B cell (primary cell): ENCODE measurements at regions not wholly inside any gene's neighbourhood (a gene's known extent, or its start where the extent isn't known, plus 50 kb on each side); places are given as distances from the start of the nearest gene placed in this dataset.

Experiments
- ATAC-seq: fragments of 200-7000 bp; cut with Tn5 transposase; one replicate; pipeline ENCODE4 v1.10.0; 2021; ENCODE audit warnings: low read depth, mild to moderate bottlenecking, moderate number of reproducible peaks, moderate library complexity
- CTCF ChIA-PET: fragments of 350-600 bp; sonication (Branson Sonifier 250); formaldehyde crosslinking; loops from one replicate; lab custom pipeline; 2021; ENCODE audit warnings: antibody characterized with exemption, inconsistent platforms; lab: Charles Lee
- POLR2A ChIA-PET: fragments of 350-600 bp; sonication (Branson Sonifier 250); formaldehyde crosslinking; loops from one replicate; lab custom pipeline; 2021; ENCODE audit warnings: antibody characterized with exemption; lab: Charles Lee
- DNase-seq: peaks from one replicate; pipeline ENCODE4 v3.0.0; 2013
- H2AFZ ChIP-seq: 2 replicates; pipeline ENCODE4 v1.6.1; 2012; ENCODE audit warnings: mild to moderate bottlenecking, low read depth, low read length; ENCODE audit not compliant: insufficient read depth, poor library complexity, severe bottlenecking
- H3K27ac ChIP-seq, 2 donors: 1 replicate in 1 of 2; 2 replicates in 1 of 2; pipeline ENCODE4 v1.5.1; 2012 to 2013; ENCODE audit warnings: low read length in 2 of 2, mild to moderate bottlenecking in 2 of 2, moderate library complexity in 1 of 2
- H3K27me3 ChIP-seq, 4 experiments: fragments of 200-600 bp in 1 of 4; sonication (generic) in 1 of 4; replicated peaks in 1 of 4; 1 replicate in 2 of 4; 2 replicates in 2 of 4; pipeline versions ENCODE4 v1.6.1 to v1.7.0; 2013 to 2016; ENCODE audit warnings: low read length in 3 of 4, mild to moderate bottlenecking in 2 of 4, mixed read lengths in 1 of 4, moderate library complexity in 1 of 4; ENCODE audit not compliant: insufficient read depth in 4 of 4, control insufficient read depth in 3 of 4; ENCODE audit errors: control extremely low read depth in 1 of 4
- H3K36me3 ChIP-seq, 2 experiments: replicated peaks in 1 of 2; 1 replicate in 1 of 2; 2 replicates in 1 of 2; pipeline versions ENCODE4 v1.6.1 to v1.7.1; 2013; ENCODE audit warnings: low read length in 1 of 2; ENCODE audit not compliant: insufficient read depth in 2 of 2, control insufficient read depth in 1 of 2; ENCODE audit errors: control extremely low read depth in 1 of 2, extremely low read depth in 1 of 2
- H3K4me1 ChIP-seq, 2 donors: fragments of 200-600 bp in 1 of 2; sonication (generic) in 1 of 2; 1 replicate in 1 of 2; 2 replicates in 1 of 2; pipeline versions ENCODE4 v1.5.1 to v1.6.1; 2013 to 2017; ENCODE audit warnings: low read length in 2 of 2; ENCODE audit not compliant: control insufficient read depth in 2 of 2, insufficient read depth in 2 of 2
- H3K4me2 ChIP-seq: replicated peaks from 2 replicates; pipeline ENCODE3; 2012; ENCODE audit warnings: mild to moderate bottlenecking, low read depth, low read length; ENCODE audit not compliant: poor library complexity, severe bottlenecking
- H3K4me3 ChIP-seq, 5 experiments: fragments of 200-600 bp in 1 of 5; sonication (generic) in 1 of 5; 1 replicate in 3 of 5; 2 replicates in 2 of 5; pipeline versions ENCODE4 v1.5.1 to v1.7.0; 2011 to 2016; ENCODE audit warnings: low read length in 4 of 5, mild to moderate bottlenecking in 4 of 5, low read depth in 2 of 5, control low read depth in 1 of 5, moderate library complexity in 1 of 5; ENCODE audit not compliant: insufficient read depth in 1 of 5; ENCODE audit errors: control extremely low read depth in 1 of 5, extremely low read depth in 1 of 5
- H3K79me2 ChIP-seq: fragments of 200-600 bp; sonication (generic); one replicate; pipeline ENCODE4 v1.6.0; 2016; ENCODE audit warnings: low read length; ENCODE audit not compliant: control insufficient read depth, insufficient read depth
- H3K9ac ChIP-seq: fragments of 200-600 bp; sonication (generic); 2 replicates; pipeline ENCODE4 v1.6.1; 2017; ENCODE audit warnings: mild to moderate bottlenecking, low read length, moderate library complexity
- H3K9me3 ChIP-seq, 3 donors: one replicate each; pipeline versions ENCODE4 v1.6.1 to v1.7.1; 2013; ENCODE audit warnings: low read length in 2 of 3; ENCODE audit not compliant: control insufficient read depth in 2 of 3, insufficient read depth in 1 of 3; ENCODE audit errors: control extremely low read depth in 1 of 3
- H4K20me1 ChIP-seq: 2 replicates; pipeline ENCODE4 v1.6.0; 2012; ENCODE audit warnings: mild to moderate bottlenecking, low read length; ENCODE audit not compliant: insufficient read depth, control insufficient read depth, poor library complexity, severe bottlenecking
- H3K27ac Mint-ChIP-seq: one replicate; pipeline ENCODE4 v1.8.0; 2021; ENCODE audit warnings: mixed read lengths
- H3K27me3 Mint-ChIP-seq: one replicate; pipeline ENCODE4 v1.8.0; 2021; ENCODE audit warnings: mixed read lengths
- H3K4me1 Mint-ChIP-seq: one replicate; pipeline ENCODE4 v1.8.0; 2021; ENCODE audit warnings: mixed read lengths
- H3K4me3 Mint-ChIP-seq: one replicate; pipeline ENCODE4 v1.8.0; 2021; ENCODE audit warnings: mixed read lengths
- H3K9me3 Mint-ChIP-seq: one replicate; pipeline ENCODE4 v1.8.0; 2022; ENCODE audit warnings: mixed read lengths; ENCODE audit not compliant: insufficient read depth
- CTCF ChIP-seq: fragments of 200-600 bp; IDR thresholded peaks from one replicate; pipeline ENCODE4 v1.8.0; 2022; ENCODE audit warnings: antibody characterized with exemption, mild to moderate bottlenecking
- EZH2 ChIP-seq: IDR thresholded peaks from 2 replicates; pipeline ENCODE4 v1.6.1; 2012; ENCODE audit warnings: borderline replicate concordance, low read depth, mild to moderate bottlenecking, moderate library complexity, low read length; ENCODE audit not compliant: insufficient read depth, poor library complexity, severe bottlenecking
- WGBS: methylation state at CpG from one replicate; pipeline ENCODE4 v1.1.5; 2013; ENCODE audit warnings: missing lambda C conversion rate; ENCODE audit not compliant: insufficient coverage; 5-methylcytosine and 5-hydroxymethylcytosine counted together
- intact Hi-C: fragments of 100-400 bp; cut with micrococcal nuclease; formaldehyde crosslinking; loops from one replicate; pipeline ENCODE4 v1.10.0; 2022

DNA sequence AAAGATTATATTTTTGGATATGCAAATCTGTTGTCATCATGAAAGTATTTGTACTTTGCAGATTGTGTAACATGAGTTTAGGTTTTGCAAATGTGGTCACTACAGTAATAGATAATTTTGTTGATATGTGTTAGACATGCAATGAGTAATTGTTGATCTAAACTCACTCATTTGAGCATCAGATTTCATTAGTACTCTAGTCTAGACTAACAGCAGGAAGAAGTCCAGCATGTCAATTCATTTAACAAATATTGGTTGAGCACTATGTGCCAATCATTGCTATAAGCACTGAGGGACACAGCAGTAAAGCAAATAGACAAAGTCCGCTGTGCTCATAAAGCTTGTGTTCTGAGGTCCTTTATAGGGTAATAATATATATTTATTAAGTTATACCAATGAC is 350.0 kb downstream of the USP25 start:
- H3K27me3 Mint-ChIP-seq = no peaks in the 10 kb centered on the region
- ATAC-seq (no peak), DNase-seq (no peak)
- CTCF ChIA-PET = no interaction called here
- H3K4me3 Mint-ChIP-seq = no peak overlapping the region
- no peak overlapping the region for H3K4me2 ChIP-seq
- H3K27me3 ChIP-seq = no peaks in the 10 kb centered on the region
- no peaks in the 10 kb centered on the region for H3K9me3 Mint-ChIP-seq
- TF ChIP-seq CTCF (no peak), EZH2 (no peak)
- no peaks in the 10 kb centered on the region for H4K20me1 ChIP-seq
- H3K27ac ChIP-seq = no peak overlapping the region
- no peaks in the 10 kb centered on the region for H3K4me1 Mint-ChIP-seq
- no peaks in the 10 kb centered on the region for H3K36me3 ChIP-seq
- peaks cover 0 to 1% (median 0%) of the 10 kb centered on the region in 3 donors for H3K9me3 ChIP-seq
- intact Hi-C loops = no loop called here
- no peaks in the 10 kb centered on the region for H3K79me2 ChIP-seq
- no peak overlapping the region for H3K9ac ChIP-seq
- no peak overlapping the region for H2AFZ ChIP-seq
- no peak overlapping the region for H3K27ac Mint-ChIP-seq
- H3K4me1 ChIP-seq = no peaks in the 10 kb centered on the region
- no peak overlapping the region for H3K4me3 ChIP-seq
- POLR2A ChIA-PET = no interaction called here
- WGBS = no CpG with 5 or more reads among the region's 1 CpG

GRCh38 chr21:16081304-16081703 is 351.5 kb downstream of the USP25 start:
- Histone ChIP-seq H3K9ac (no peak overlapping the region), H3K27ac (no peak overlapping the region), H2AFZ (no peak overlapping the region), H3K27me3 (no peaks in the 10 kb centered on the region), H3K4me1 (no peaks in the 10 kb centered on the region), H3K9me3 (no peaks in the 10 kb centered on the region), H3K79me2 (no peaks in the 10 kb centered on the region), H3K4me2 (no peak overlapping the region), H4K20me1 (no peaks in the 10 kb centered on the region), H3K4me3 (no peak overlapping the region), H3K36me3 (no peaks in the 10 kb centered on the region)
- H3K27me3 Mint-ChIP-seq = no peaks in the 10 kb centered on the region
- H3K4me1 Mint-ChIP-seq = no peaks in the 10 kb centered on the region
- ATAC-seq (no peak), DNase-seq (no peak)
- POLR2A ChIA-PET = no interaction called here
- intact Hi-C loops = no loop called here
- H3K27ac Mint-ChIP-seq = no peak overlapping the region
- 89% methylated on average over 1 of the region's 2 CpGs for WGBS
- no peak overlapping the region for H3K4me3 Mint-ChIP-seq
- no peaks in the 10 kb centered on the region for H3K9me3 Mint-ChIP-seq
- TF ChIP-seq CTCF (no peak), EZH2 (no peak)
- CTCF ChIA-PET = interaction anchor here (0.5 kb wide), 1 partner anchor 1387 kb away, joined by 3 read pairs; no protein-coding TSS in a partner anchor
